H1 (cell line): ENCODE measurements at regions not wholly inside any gene's neighbourhood (a gene's known extent, or its start where the extent isn't known, plus 50 kb on each side); places are given as distances from the start of the nearest gene placed in this dataset.

ENCODE experiments used
- CTCF ChIA-PET: fragments of 300-600 bp; sonication (Branson Sonifier 250); formaldehyde crosslinking; loops from one replicate; lab custom pipeline; 2021; ENCODE audit not compliant: partially characterized antibody; lab: Charles Lee
- POLR2A ChIA-PET: fragments of 300-600 bp; sonication (Branson Sonifier 250); formaldehyde crosslinking; loops from one replicate; lab custom pipeline; 2021; ENCODE audit warnings: inconsistent platforms; ENCODE audit not compliant: partially characterized antibody; lab: Charles Lee
- DNase-seq, 2 experiments: peaks; one replicate each; pipeline versions ENCODE4 v3.0.0 to v3.0.0-alpha.2; 2010 to 2022; ENCODE audit warnings: low spot score in 2 of 2, low read depth in 1 of 2, mixed read lengths in 1 of 2
- FAIRE-seq: peaks from 2 replicates; lab custom pipeline; 2011; peaks lifted over from hg19 to GRCh38; lab: Jason Lieb, UNC
- H2AFZ ChIP-seq: 2 replicates; pipeline ENCODE4 v1.8.1; 2012; ENCODE audit warnings: low read length, inconsistent platforms
- H2AK5ac ChIP-seq: 2 replicates; pipeline ENCODE4 v1.6.1; 2013; ENCODE audit warnings: low read depth, low read length
- H2BK120ac ChIP-seq: replicated peaks from 2 replicates; pipeline ENCODE3; 2013; ENCODE audit warnings: low read depth, low read length, inconsistent platforms
- H2BK12ac ChIP-seq: 2 replicates; pipeline ENCODE4 v1.6.1; 2013; ENCODE audit warnings: low read depth, low read length
- H2BK15ac ChIP-seq: 2 replicates; pipeline ENCODE4 v1.6.1; 2013; ENCODE audit warnings: low read length
- H2BK20ac ChIP-seq: 2 replicates; pipeline ENCODE4 v1.6.1; 2013; ENCODE audit warnings: low read length
- H2BK5ac ChIP-seq: 2 replicates; pipeline ENCODE4 v1.6.1; 2013; ENCODE audit warnings: low read depth, low read length
- H3K14ac ChIP-seq: 2 replicates; pipeline ENCODE4 v1.6.1; 2013; ENCODE audit warnings: inconsistent platforms; ENCODE audit not compliant: insufficient read length
- H3K18ac ChIP-seq: 2 replicates; pipeline ENCODE4 v1.6.1; 2013; ENCODE audit warnings: low read length; ENCODE audit errors: extremely low read depth
- H3K23ac ChIP-seq: 2 replicates; pipeline ENCODE4 v1.6.1; 2013; ENCODE audit warnings: inconsistent platforms; ENCODE audit not compliant: insufficient read length
- H3K23me2 ChIP-seq: 2 replicates; pipeline ENCODE4 v1.6.1; 2013; ENCODE audit warnings: low read depth, low read length
- H3K27ac ChIP-seq: 2 replicates; pipeline ENCODE4 v1.6.1; 2011; ENCODE audit warnings: low read depth, low read length, inconsistent platforms
- H3K27me3 ChIP-seq, 4 experiments: replicated peaks in 1 of 4; 1 replicate in 1 of 4; 2 replicates in 3 of 4; pipeline versions ENCODE4 v1.6.1 to v1.8.1; 2011 to 2013; ENCODE audit warnings: low read length in 3 of 4, mild to moderate bottlenecking in 3 of 4, inconsistent platforms in 2 of 4, mixed read lengths in 2 of 4, moderate library complexity in 1 of 4; ENCODE audit not compliant: control insufficient read depth in 3 of 4, insufficient read depth in 3 of 4; ENCODE audit errors: extremely low read depth in 1 of 4
- H3K36me3 ChIP-seq, 4 experiments: 2 replicates each; pipeline versions ENCODE4 v1.6.1 to v1.8.1; 2011 to 2013; ENCODE audit warnings: mild to moderate bottlenecking in 4 of 4, low read length in 3 of 4, moderate library complexity in 2 of 4, control low read depth in 1 of 4, inconsistent platforms in 1 of 4; ENCODE audit not compliant: insufficient read depth in 4 of 4, control insufficient read depth in 2 of 4
- H3K4ac ChIP-seq: replicated peaks from 2 replicates; pipeline ENCODE3; 2013; ENCODE audit warnings: low read length, low read depth, mixed read lengths, inconsistent platforms; ENCODE audit not compliant: insufficient read length
- H3K4me1 ChIP-seq, 4 experiments: replicated peaks in 1 of 4; 1 replicate in 1 of 4; 2 replicates in 3 of 4; pipeline versions ENCODE4 v1.6.1 to v1.8.1; 2011 to 2013; ENCODE audit warnings: low read length in 3 of 4, inconsistent platforms in 2 of 4, mixed read lengths in 1 of 4; ENCODE audit not compliant: insufficient read depth in 4 of 4, control insufficient read depth in 3 of 4
- H3K4me2 ChIP-seq, 2 experiments: 2 replicates each; pipeline versions ENCODE4 v1.6.1 to v1.8.1; 2011 to 2013; ENCODE audit warnings: low read depth in 2 of 2, low read length in 2 of 2, control low read depth in 1 of 2, inconsistent platforms in 1 of 2, mild to moderate bottlenecking in 1 of 2; ENCODE audit not compliant: insufficient read depth in 1 of 2
- H3K4me3 ChIP-seq, 4 experiments: fragments of 200-600, 300-600 bp in 1 of 4; sonication (generic), shearing (Covaris generic), sonication (Bioruptor Twin) in 1 of 4; 2 replicates each; pipeline versions ENCODE4 v1.5.1 to v1.8.1; 2011 to 2016; ENCODE audit warnings: low read length in 4 of 4, low read depth in 3 of 4, control low read depth in 2 of 4, inconsistent platforms in 2 of 4, mild to moderate bottlenecking in 2 of 4, mixed read lengths in 1 of 4, moderate library complexity in 1 of 4; ENCODE audit not compliant: insufficient read depth in 2 of 4; ENCODE audit errors: extremely low read depth in 1 of 4
- H3K56ac ChIP-seq: replicated peaks from 2 replicates; pipeline ENCODE3; 2013; ENCODE audit warnings: low read depth, mild to moderate bottlenecking, mixed read lengths, low read length, inconsistent platforms; ENCODE audit not compliant: insufficient read length
- H3K79me1 ChIP-seq: 2 replicates; pipeline ENCODE4 v1.6.1; 2013; ENCODE audit warnings: low read depth, low read length, control low read depth
- H3K79me2 ChIP-seq, 2 experiments: 2 replicates each; pipeline versions ENCODE4 v1.6.1 to v1.8.1; 2012 to 2013; ENCODE audit warnings: low read length in 2 of 2, mild to moderate bottlenecking in 2 of 2, inconsistent platforms in 1 of 2; ENCODE audit not compliant: insufficient read depth in 2 of 2, control insufficient read depth in 1 of 2
- H3K9ac ChIP-seq, 4 experiments: replicated peaks in 1 of 4; 1 replicate in 1 of 4; 2 replicates in 3 of 4; pipeline versions ENCODE4 v1.6.1 to v1.8.1; 2011 to 2013; ENCODE audit warnings: low read depth in 3 of 4, low read length in 3 of 4, control low read depth in 2 of 4, mild to moderate bottlenecking in 2 of 4, moderate library complexity in 2 of 4, inconsistent platforms in 1 of 4; ENCODE audit errors: extremely low read depth in 1 of 4
- H3K9me3 ChIP-seq, 2 experiments: 2 replicates each; pipeline versions ENCODE4 v1.6.1 to v1.8.1; 2012 to 2013; ENCODE audit warnings: mild to moderate bottlenecking in 2 of 2, moderate library complexity in 2 of 2, control low read depth in 1 of 2, inconsistent platforms in 1 of 2, low read depth in 1 of 2, low read length in 1 of 2, mixed read lengths in 1 of 2; ENCODE audit not compliant: insufficient read depth in 2 of 2
- H4K20me1 ChIP-seq, 2 experiments: replicated peaks in 1 of 2; 2 replicates each; pipeline versions ENCODE3 to v1.8.1; 2011 to 2013; ENCODE audit warnings: inconsistent platforms in 2 of 2, low read length in 2 of 2, mild to moderate bottlenecking in 1 of 2; ENCODE audit not compliant: insufficient read depth in 2 of 2, control insufficient read depth in 1 of 2
- H4K5ac ChIP-seq: 2 replicates; pipeline ENCODE4 v1.6.1; 2013; ENCODE audit warnings: low read length, low read depth, mixed read lengths, inconsistent platforms; ENCODE audit not compliant: insufficient read length
- H4K8ac ChIP-seq: 2 replicates; pipeline ENCODE4 v1.8.0; 2013; ENCODE audit warnings: mild to moderate bottlenecking, moderate library complexity, low read length, inconsistent platforms; ENCODE audit not compliant: insufficient read depth; ENCODE audit errors: extremely low read depth
- H4K91ac ChIP-seq: replicated peaks from 2 replicates; pipeline ENCODE3; 2013; ENCODE audit warnings: low read length, mixed read lengths, inconsistent platforms; ENCODE audit not compliant: insufficient read length
- BRCA1 ChIP-seq: IDR thresholded peaks from 2 replicates; pipeline ENCODE4 v1.6.1; 2012; ENCODE audit warnings: low read depth, low read length, improper control_type of control experiment
- WGBS, 2 experiments: shearing (Covaris generic) in 1 of 2; methylation state at CpG; one replicate each; pipeline versions ENCODE4 v1.1.6 to v1.1.7; 2013 to 2015; ENCODE audit warnings: low lambda C conversion rate in 2 of 2, mixed read lengths in 2 of 2, inconsistent platforms in 1 of 2, low coverage in 1 of 2, missing lambda C conversion rate in 1 of 2; ENCODE audit not compliant: insufficient replicate concordance in 2 of 2, insufficient coverage in 1 of 2, insufficient read length in 1 of 2; ENCODE audit errors: extremely low coverage in 1 of 2, missing lambda C conversion rate in 1 of 2; 5-methylcytosine and 5-hydroxymethylcytosine counted together

GRCh38 chr14:49516286-49516685 lies 69.9 kb downstream of the RPS29 start:
- Histone ChIP-seq H4K20me1 (no peaks in the 10 kb centered on the region), H3K4me2 (no peak overlapping the region), H2AK5ac (no peak overlapping the region), H3K27me3 (no peaks in the 10 kb centered on the region), H3K9me3 (no peaks in the 10 kb centered on the region), H2BK20ac (no peak overlapping the region), H2AFZ (no peak overlapping the region), H3K23me2 (peaks cover 3% of the 10 kb centered on the region; the same call in 1 of the 2 replicates), H2BK15ac (no peak overlapping the region), H2BK12ac (no peak overlapping the region), H2BK120ac (no peak overlapping the region), H3K79me1 (no peaks in the 10 kb centered on the region), H3K9ac (no peak overlapping the region), H3K56ac (no peak overlapping the region), H3K23ac (no peak overlapping the region), H4K5ac (no peak overlapping the region), H3K36me3 (no peaks in the 10 kb centered on the region), H3K4me3 (no peak overlapping the region), H4K8ac (no peak overlapping the region), H3K14ac (no peak overlapping the region), H3K4ac (no peak overlapping the region), H4K91ac (no peak overlapping the region), H2BK5ac (no peak overlapping the region), H3K4me1 (no peaks in the 10 kb centered on the region), H3K79me2 (no peaks in the 10 kb centered on the region), H3K18ac (no peak overlapping the region), H3K27ac (no peak overlapping the region)
- DNase-seq, result no peak
- ChIA-PET CTCF (interaction anchor here (0.6 to 3.3 kb wide), 4 partner anchors 17 to 55 kb away, joined by 4 to 13 read pairs (median 6); no protein-coding TSS in a partner anchor), POLR2A (no interaction called here)
- WGBS, 2 experiments, result 80% methylated on average over 3 of the region's 3 CpGs; no CpG with 5 or more reads in 1 of the 2 experiments
- TF ChIP-seq BRCA1, result no peak
- no peak for FAIRE-seq
